Epithelial cell of proximal tubule (primary cell): ENCODE measurements at regions not wholly inside any gene's neighbourhood (a gene's known extent, or its start where the extent isn't known, plus 50 kb on each side); places are given as distances from the start of the nearest gene placed in this dataset.

Experiments used
- DNase-seq: peaks from one replicate; pipeline ENCODE4 v3.0.0-alpha.2; 2011; ENCODE audit warnings: low read depth
- H3K4me3 ChIP-seq: 2 replicates; pipeline ENCODE4 v1.5.1; 2011; ENCODE audit warnings: low read depth, mild to moderate bottlenecking, low read length
- CTCF ChIP-seq: conservative IDR thresholded peaks from 2 replicates; pipeline ENCODE4 v1.5.1; 2012; ENCODE audit warnings: low read depth, mild to moderate bottlenecking, low read length

- no peak for DNase-seq
- H3K4me3 ChIP-seq: no peak overlapping the region
- no peak for TF ChIP-seq CTCF
Observed at GRCh38 chr4:104117776-104118175, 376.9 kb downstream of the CXXC4 start.

GRCh38 chr4:104113850-104114249 lies 380.8 kb downstream of the CXXC4 start:
- TF ChIP-seq CTCF: no peak
- no peak overlapping the region for H3K4me3 ChIP-seq
- DNase-seq: no peak

- DNase-seq: no peak
- TF ChIP-seq CTCF: no peak
- no peak overlapping the region for H3K4me3 ChIP-seq
Observed at GRCh38 chr4:104099141-104099540, 379.4 kb upstream of the TACR3 start.

- DNase-seq: no peak
- TF ChIP-seq CTCF: no peak
- H3K4me3 ChIP-seq: no peak overlapping the region
Observed at GRCh38 chr4:104093247-104093646, 373.5 kb upstream of the TACR3 start.

- no peak overlapping the region for H3K4me3 ChIP-seq
- DNase-seq: no peak
- no peak for TF ChIP-seq CTCF
Observed at GRCh38 chr4:104073229-104073628, 353.4 kb upstream of the TACR3 start.

GRCh38 chr4:104066533-104066932 lies 346.7 kb upstream of the TACR3 start:
- no peak overlapping the region for H3K4me3 ChIP-seq
- no peak for TF ChIP-seq CTCF

GRCh38 chr4:104064646-104065577 lies 345.1 kb upstream of the TACR3 start:
- H3K4me3 ChIP-seq: no peak overlapping the region
- peak; percentile 10 for DNase-seq
- peak; percentile 84 for TF ChIP-seq CTCF

More at GRCh38 chr4:104066533-104066932, 346.7 kb upstream of the TACR3 start:
- no peak for DNase-seq
